Suprapubic skin (tissue), 4 donors: ENCODE measurements at regions not wholly inside any gene's neighbourhood (a gene's known extent, or its start where the extent isn't known, plus 50 kb on each side); places are given as distances from the start of the nearest gene placed in this dataset.

ENCODE experiments used
- EP300 ChIP-seq: sonication (generic); formaldehyde crosslinking; IDR thresholded peaks from one replicate; pipeline ENCODE4 v1.6.1; 2017; ENCODE audit warnings: antibody characterized with exemption
- POLR2A ChIP-seq, 2 donors: fragments of 450-650 bp; IDR thresholded peaks; one replicate each; pipeline ENCODE4 v1.6.1; 2017; ENCODE audit warnings: antibody characterized with exemption in 2 of 2, mild to moderate bottlenecking in 2 of 2, moderate library complexity in 2 of 2
- POLR2AphosphoS5 ChIP-seq, 3 donors: sonication (generic); formaldehyde crosslinking; IDR thresholded peaks; one replicate each; pipeline ENCODE4 v1.6.1; 2017; ENCODE audit warnings: antibody characterized with exemption in 3 of 3
- TF ChIP-seq, protein P1 (sequence below), 2 donors: fragments of 200-600 bp in 1 of 2; fragments of 450-650 bp in 1 of 2; sonication (generic) in 1 of 2; IDR thresholded peaks; one replicate each; pipeline ENCODE4 v1.5.1; 2016 to 2019; ENCODE audit warnings: antibody characterized with exemption in 2 of 2, mild to moderate bottlenecking in 1 of 2, moderate library complexity in 1 of 2

DNA sequence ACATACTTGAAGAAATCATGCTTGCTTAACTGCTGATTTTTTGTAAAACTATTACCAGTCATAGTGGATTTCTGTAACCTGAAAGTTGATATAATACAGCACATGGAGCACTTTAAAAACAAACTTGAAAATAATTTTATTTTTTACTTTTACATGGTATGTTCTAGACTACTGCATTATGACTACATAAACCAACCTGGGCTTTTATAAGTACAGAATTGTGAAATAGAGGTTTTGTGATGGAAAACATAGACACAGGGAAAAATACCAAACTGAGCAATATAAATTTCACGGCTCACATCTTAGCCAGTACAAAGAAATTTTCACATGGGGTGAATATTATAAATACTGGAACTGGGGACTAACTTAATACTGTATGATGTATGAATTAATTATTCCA lies 59.3 kb upstream of the CTIF start:
- no peak for TF ChIP-seq POLR2A (IDR thresholded peaks at IDR 0.05)
- TF ChIP-seq, protein P1, sequence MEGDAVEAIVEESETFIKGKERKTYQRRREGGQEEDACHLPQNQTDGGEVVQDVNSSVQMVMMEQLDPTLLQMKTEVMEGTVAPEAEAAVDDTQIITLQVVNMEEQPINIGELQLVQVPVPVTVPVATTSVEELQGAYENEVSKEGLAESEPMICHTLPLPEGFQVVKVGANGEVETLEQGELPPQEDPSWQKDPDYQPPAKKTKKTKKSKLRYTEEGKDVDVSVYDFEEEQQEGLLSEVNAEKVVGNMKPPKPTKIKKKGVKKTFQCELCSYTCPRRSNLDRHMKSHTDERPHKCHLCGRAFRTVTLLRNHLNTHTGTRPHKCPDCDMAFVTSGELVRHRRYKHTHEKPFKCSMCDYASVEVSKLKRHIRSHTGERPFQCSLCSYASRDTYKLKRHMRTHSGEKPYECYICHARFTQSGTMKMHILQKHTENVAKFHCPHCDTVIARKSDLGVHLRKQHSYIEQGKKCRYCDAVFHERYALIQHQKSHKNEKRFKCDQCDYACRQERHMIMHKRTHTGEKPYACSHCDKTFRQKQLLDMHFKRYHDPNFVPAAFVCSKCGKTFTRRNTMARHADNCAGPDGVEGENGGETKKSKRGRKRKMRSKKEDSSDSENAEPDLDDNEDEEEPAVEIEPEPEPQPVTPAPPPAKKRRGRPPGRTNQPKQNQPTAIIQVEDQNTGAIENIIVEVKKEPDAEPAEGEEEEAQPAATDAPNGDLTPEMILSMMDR (IDR thresholded peaks at IDR 0.05), result no peak
- no peak for TF ChIP-seq EP300
- no peak for TF ChIP-seq POLR2AphosphoS5 (IDR thresholded peaks at IDR 0.05)
